SHP77 (cell line): ENCODE measurements at regions not wholly inside any gene's neighbourhood (a gene's known extent, or its start where the extent isn't known, plus 50 kb on each side); places are given as distances from the start of the nearest gene placed in this dataset.
"Not testable (repeated sequence)": the region's sequence is repeated elsewhere in the genome, so short reads cannot be mapped to it uniquely, and the experiment has no call there.

Experiments
- DNase-seq, 2 experiments: peaks; one replicate each; lab custom pipeline; 2025; lab: John Stamatoyannopoulos, UW

DNA sequence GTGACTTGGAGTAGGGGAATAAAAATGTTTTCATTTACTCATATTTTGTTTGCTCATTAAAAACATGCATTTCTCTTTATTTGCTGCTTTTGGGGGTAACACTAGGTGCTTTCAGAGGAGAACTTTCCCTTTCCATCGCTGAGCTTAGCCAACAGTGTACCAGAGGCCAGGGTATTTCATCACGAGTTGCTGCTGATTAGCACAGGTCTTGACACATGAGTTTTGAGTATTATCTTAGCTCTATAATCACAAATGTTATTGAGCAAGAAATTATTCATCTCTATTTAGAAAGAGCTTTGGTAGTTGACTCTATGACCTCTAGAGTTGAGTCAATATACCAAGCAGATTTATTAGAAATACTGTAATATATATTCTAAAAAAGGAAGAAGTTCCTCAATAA, 375.9 kb downstream of the NXPH1 start:
- no peak for DNase-seq

DNA sequence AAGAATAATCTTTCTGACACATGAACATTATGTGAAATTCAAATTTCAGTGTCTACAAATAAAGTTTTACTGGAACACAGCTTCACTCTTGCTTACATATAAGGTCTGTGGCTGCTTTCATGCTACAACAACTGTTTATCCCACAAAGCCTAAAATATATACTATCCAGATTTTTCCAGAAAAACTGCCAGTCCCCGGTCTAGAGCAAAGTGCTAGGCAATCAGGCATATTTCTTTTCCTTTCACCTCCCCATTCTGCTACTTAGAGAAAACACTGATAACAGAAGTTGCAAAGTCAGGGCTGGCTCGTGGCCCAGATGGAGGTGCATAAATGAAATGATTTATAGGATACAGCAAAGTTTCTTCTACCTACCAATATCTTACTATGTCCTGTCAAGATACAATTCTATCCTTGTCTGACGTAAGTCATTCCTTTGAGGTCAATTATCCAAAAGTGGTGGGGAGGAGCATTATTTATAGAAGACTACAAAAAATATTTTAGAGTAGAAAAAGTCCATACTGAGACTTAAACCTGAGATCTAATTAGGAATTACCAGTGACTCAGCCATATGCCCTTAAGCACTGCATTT, 384.1 kb downstream of the NXPH1 start:
- no peak for DNase-seq

DNA sequence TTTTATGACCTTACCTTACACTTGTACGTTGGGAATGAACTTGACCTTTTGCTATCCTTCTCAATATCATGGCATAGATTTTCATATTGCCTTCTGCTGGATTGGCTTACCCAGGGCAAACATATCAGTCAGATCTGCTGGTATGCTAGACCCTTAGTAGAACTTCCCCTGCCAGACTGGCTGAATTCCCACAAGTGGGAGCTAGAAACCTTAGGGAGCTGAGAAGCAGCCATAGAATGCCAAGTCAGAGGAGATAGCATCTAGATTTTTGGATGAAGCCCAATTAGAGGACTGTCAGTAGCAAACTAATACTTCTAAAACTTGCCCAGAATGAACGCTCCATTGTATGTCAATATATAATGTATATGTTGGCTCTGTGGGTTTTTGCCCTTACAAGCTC, 385.0 kb downstream of the NXPH1 start:
- no peak for DNase-seq

DNA sequence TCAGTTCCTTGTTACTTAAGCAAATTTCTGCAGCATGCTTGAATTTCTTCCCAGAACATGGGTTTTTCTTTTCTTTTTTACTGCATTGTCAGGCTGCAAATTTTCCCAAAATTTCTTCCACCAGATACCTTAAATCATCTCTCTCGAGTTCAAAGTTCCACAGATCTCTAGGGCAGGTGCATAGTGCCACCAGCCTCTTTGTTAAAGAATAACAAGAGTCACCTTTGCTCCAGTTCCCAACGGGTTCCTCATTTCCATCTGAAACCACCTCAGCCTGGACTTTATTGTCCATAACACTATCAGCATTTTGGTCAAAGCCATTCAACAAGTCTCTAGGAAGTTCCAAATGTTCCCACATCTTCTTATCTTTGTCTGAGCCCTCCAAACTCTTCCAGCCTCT, 389.2 kb downstream of the NXPH1 start:
- no peak for DNase-seq

DNA sequence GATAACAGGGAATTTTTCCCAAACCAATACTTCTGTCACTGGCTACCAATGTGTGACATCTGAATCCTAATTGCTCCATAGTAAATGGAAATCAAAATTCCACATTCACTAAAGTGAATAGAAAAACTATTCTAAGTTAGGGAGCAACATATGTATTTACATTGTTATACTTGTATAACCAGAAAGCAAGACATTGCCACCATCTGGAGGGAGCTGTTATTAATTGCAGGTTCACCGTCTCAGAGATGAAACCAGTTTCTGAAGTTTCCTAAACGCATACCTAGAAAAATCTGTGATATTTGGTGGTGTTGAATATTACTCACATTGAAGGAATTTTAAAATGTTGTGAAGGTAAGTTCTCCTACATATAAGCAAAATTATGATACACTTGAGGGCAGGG, 390.1 kb downstream of the NXPH1 start:
- DNase-seq = no peak

DNA sequence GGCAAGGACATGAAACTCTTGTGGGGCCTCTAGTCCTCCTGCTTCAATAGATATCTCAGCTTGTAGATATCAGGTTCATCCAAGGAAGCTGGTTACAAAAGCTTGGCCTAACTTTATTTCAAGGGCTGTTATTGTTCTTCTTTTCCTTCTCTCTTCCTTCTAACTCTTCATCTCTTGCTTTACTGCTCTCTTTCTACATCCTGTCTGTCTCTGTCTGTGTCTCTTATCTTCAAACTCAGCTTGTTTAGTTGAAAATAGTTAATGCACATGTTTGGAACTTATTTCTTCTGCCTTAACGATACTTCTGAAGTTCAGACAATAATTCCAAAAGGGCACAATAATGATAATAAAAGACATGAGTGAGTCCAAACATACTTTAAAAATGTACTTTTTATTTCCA, 393.9 kb downstream of the NXPH1 start:
- DNase-seq = no peak

DNA sequence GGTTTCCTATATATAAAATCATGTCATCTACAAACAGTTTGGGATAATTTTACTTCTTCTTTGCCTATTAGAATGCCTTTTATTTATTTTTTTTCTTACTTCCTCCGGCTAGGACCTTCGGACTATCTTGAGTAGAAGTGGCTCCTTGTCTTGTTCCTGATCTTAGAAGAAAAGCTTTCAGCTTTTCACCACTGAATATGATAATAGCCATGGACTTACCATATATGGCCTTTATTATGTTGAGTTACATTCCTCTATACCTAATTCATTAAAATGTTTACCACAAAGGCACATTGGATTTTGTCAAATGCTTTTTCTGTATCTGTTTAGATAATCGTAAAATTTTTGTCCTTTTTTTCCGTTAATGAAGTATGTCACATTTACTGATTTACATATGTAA, 395.7 kb downstream of the NXPH1 start:
- no peak for DNase-seq

DNA sequence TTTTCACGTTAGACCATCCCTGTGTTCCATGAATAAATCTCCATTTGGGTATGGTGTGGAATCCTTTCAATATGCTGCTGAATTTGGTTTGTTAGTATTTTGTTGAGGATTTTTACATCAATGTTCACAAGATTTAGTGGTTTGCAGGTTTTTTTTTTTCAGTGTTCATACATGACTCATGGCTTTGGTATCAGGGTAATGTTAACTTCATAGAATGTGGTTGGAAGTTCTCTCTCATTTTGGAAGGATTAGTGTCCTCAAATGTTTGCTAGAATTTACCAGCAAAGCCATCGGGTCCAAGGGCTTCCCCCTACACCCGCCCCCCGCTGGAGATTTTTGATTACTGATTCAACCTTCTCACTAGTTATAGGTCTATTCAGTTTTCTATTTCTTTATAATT, 398.0 kb downstream of the NXPH1 start:
- DNase-seq = no peak

DNA sequence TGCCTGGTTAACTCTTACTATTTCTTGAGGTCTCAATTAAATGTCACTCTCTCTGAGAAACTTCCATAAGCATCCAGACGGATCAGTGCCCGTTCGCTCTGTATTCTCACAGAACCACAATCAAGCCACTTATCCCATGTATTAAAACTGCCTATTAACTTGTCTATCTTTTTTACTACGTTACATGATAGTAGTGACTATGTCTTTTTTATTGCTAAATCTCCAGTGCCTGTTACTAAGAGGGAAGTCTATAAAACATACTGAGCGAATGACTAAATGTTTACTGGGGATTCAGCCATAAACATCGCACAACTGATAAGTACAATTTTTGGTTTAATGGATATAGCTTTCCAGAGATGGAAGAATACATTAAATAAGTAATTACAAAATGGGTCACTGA, 399.9 kb downstream of the NXPH1 start:
- DNase-seq = no peak

DNA sequence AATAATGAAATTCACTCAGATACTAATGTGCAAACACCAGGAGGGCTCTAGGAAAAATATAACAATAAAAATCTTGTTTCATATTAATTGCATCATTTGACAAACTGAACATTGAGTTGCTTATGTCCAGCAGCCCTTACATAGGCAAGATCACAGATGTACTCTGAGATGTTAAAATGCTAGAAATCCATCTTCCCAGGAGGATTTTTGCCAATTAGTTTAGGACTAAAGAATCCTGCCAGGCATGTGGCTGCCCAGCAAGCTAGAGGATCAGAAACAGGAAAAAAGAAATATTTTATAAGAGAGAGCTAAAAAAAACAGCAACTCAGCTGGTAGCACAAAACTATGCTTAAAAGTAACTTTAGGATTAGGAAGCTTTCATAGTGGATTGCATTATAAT, 407.8 kb downstream of the NXPH1 start:
- DNase-seq = no peak

DNA sequence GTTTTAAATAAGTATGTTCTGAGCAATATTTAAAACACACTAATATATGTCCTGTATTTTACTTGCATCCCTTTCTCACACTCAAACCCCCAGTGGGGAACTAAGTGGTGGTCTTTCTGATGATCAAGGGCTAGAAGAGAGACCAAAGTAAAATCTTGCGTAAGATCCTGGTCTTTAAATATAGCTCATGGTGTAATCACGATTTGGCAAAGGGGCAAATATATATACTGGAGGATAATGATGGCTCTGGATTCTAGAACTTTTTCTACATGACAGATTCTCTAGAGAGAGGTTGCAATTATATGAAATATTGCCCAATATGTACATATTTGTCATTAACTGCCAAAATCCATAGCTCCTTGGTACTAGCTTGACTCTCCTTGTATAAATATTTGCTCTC, 438.3 kb downstream of the NXPH1 start:
- DNase-seq = no peak

DNA sequence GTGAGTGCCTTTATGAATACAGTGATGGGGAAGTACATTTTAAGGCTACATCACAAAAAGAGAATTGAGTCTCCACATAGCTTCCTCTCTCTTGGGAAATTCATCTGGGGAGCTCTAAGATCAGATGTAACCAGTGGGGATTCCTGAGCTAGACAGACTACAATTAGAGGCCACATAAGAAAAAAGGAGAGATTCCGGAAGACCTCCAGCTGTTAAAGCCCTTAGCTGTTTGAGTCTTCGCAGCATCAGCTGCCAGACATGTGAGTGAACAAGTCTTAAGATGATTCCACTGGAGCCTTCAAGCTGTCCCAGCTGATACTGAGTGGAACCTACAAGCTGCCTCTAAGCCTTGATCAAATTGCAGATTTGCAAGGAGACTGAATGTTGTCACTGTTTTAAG, 448.5 kb downstream of the NXPH1 start:
- no peak for DNase-seq

DNA sequence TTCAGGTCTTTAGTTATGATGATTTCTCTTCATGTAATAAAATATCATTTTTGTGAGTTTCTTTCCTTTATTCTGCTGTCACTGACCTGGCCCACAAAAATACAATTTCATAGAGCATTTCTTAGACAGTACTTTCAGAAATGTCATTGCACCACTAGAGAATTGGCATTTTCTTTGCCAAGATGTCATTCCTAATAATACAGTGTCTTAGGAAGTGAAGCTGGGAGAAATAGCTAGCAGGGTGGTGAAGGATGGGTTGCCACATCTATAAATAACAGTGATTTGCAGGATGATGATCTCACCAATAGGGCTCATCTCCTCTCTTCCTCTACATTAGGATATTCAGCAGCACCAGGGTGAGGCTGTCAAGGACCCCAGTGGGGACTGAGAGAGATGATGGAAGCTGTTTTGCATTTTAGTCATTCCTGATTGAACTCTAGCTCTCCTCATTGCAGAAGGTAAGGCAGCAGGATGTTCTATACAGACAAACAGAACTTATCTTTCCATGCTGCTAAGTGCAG, 452.1 kb downstream of the NXPH1 start:
- no peak for DNase-seq

DNA sequence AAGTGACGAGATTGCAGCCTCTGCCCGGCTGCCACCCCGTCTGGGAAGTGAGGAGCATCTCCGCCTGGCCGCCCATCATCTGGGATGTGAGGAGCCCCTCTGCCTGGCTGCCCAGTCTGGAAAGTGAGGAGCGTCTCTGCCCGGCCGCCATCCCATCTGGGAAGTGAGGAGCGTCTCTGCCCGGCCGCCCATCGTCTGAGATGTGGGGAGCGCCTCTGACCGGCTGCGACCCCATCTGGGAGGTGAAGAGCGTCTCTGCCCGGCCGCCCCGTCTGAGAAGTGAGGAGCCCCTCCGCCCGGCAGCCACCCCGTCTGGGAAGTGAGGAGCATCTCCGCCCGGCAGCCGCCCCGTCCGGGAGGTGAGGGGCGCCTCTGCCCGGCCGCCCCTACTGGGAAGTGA, 456.9 kb downstream of the NXPH1 start:
- DNase-seq = not testable (repeated sequence)

DNA sequence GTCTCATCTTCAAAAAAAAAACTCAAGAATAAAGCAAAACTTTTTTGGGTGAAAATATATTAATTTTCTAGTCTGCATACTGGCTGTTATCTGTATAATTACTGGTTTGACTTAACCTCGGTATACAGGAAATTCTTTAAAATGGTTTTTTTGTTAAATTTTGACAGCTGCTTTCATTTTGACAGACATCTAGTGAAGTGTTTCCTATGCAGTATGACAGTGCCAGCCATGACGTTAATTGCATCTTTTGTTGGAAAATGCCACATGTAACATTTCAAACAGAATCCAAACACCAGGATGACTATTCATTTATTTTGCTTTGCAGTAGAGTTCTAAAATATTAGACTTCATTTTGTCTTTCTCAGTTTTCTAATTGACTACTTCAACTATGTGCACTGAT, 460.4 kb downstream of the NXPH1 start:
- no peak for DNase-seq

DNA sequence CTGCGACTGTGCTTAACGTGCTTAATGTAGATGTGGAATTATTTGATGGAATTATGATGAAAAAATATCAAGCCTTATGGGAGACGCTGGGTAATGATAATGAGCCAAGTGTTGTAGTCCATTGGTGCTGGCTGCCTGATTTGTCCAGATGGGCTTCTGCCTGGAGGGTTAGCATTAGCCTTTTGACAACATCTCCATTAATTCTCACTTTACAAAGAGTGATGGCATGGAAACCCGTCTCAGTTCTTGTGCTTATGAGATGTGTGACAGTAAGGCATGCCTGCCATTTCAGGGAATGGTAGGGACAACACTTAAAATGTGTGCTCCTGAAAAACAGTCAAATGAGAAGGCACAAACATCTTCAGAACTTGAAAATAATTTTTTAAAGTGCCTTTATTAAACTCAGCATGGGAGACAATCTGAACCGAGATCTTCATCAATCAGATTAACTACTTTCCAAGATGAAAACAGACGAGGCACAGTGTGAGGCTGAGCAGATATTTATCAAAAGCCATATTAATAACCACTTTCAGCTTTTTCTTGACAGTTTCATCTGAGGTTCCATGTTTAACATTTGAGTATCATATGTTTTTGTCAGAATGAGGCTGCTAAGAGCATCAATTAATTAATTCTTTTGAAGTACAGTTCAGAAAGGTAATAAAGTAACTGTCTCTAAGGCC, 473.1 kb downstream of the NXPH1 start:
- no peak for DNase-seq

DNA sequence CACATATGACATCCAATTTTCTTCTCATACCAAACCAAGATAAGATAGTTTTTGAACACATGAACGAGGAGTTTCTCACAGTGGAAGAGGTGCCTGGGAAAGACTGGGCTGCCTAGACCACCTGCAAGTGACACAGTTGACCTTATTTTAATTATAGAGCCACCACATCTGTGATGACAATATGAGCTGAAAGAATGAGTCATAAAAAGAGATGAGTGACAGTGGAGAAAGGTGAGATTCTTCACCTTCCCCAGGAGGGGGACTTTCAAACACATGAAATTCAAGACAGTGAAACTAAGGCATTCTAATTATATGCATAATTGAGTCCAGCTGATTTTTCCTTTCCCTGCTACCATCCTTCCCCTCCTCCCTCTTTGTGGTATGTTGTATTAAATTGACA, 475.5 kb downstream of the NXPH1 start:
- DNase-seq = peak in 1 of 2 experiments; percentile 6

DNA sequence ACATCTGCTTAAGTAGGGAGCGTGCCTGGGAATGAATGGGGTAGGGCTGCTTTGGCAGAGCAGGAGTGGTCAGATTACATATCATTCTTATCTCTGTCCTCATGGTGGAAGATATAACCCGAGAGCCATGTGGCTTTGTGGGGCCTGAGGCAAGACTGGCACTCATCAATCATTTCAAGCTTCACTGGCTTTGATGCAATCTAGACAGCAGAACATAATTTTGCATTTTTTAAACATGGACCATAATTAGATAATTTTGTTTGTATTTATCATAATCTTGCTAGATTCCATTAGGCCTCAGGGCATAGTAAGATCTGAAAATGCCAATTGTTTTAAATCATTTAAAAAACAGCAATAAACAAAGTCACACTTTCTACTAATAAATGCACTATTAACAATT, 480.3 kb downstream of the NXPH1 start:
- DNase-seq = no peak

DNA sequence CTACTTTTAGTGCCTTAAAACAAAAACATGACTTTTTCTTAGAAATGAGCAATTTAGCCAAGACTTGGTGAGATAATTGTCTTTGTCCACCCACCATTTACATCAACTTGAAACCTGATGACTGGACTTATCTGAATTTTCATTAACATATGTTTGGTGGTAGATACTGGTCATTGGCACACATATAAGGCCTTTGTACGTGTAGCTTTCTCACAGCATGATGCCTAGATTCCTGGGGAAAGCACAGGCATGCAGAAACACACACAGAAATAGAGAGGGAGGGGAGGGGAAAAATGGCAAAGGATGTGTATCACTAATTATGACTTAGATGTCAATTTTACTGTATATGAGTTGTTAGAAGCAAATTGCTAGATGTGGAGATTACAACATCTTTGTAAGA, 488.4 kb downstream of the NXPH1 start:
- DNase-seq = no peak

DNA sequence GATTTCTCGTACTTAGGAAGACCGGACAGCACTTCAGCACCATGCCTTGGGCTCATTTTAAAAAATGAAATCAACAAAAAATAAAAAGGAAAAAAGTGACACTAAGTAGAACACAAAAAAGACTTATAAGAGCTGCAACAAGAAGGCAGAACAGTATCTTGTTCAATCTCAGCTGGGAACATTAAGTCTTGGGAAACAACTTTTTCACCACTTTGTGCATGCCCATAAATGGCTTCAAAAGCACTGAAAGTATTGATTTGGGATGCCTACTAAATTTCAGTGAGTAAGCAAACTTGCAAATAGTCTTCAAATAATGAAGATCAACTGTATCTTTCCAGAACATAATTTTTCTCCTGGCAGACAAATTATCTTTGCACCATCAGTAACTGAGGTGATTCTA, 489.3 kb downstream of the NXPH1 start:
- DNase-seq = no peak

DNA sequence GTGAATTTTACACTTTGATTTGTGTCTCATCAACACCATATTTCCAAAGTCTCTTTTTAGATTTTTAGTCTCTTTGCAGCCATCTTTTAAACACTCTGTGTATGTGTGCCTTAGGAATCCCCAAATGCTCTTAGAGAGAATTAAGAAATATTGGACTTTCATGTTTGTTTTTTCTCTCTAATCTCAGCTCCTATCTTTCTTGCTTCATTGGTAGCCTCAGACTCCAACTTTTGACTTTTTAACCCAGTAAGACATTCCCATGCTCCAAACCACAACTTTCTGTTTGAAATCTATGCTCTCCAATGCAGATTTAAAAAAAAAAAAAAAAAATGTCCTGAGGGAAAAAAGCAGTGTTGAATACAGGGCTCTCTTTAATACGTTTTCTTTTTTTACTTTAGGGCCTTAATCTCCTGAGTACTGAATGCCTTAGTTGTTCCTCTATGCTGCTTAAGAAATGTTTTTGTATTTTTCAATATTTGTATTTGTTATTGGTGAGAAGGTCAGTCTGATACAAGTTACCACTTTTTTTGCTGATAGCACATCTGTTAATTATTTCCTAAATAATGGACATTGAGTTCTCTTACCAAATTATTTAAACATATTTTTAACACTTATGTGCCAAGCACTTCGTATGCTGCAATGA, 489.9 kb downstream of the NXPH1 start:
- DNase-seq = no peak

DNA sequence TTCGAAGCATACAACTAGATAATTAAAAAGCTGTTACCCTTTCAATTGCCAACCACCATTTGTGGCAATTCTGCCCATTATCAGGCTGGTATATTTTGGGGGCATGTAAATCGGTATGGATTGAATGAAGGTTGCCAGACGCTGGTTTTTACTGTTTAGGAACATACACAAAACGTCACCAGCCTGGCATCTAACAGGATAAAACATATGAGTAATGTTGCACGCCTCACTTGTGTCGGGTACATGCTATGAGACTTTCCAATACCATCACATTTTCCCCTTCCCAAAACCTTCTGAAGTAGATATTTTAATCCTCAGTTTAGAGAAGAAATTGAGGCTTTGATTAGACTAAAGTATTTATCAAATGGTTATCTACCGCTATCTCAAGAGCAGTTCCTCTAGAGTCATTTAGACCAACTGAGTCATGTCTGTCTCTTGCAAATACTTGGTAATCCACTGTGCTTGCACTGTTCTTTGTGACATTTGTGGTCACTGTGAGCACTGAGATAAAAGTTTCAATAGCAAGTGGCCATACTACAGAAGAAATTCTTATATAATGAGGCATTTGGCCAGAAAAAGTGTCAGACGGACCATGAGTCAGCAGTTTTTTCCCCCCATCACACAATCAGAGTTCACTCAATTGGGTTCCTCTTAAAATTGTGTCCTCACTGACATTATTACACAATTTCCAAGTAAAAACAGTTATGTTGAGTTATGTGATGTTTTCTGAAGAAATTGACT, 498.7 kb downstream of the NXPH1 start:
- DNase-seq = no peak

DNA sequence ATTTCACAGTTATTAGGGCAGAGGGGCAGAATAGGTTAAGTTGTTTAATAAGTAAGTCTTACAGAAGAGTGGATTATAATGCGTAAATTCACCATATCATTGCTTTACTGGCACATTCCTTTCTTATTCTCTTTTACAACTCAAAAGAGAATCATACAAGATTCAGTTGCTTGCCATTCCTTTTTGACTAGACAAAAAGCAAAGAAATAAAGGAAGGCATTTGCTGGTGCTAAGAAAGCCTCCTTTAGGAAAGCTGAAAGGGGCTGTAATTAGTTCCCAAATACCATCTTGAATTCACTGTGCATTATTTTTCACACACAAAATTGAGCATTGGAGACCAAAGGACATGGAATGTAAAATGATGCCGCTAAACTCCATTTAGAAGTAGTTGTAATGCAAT, 499.3 kb downstream of the NXPH1 start:
- DNase-seq = no peak
